CD4-positive, alpha-beta T cell treated with Interleukin-10 for 1 hour (primary cell): ENCODE measurements at regions not wholly inside any gene's neighbourhood (a gene's known extent, or its start where the extent isn't known, plus 50 kb on each side); places are given as distances from the start of the nearest gene placed in this dataset.
A peak's percentile ranks its signal among the peaks of the same experiment; 100 is the strongest.
"Not testable (repeated sequence)": the region's sequence is repeated elsewhere in the genome, so short reads cannot be mapped to it uniquely, and the experiment has no call there.

Experiments used
- DNase-seq: peaks from one replicate; pipeline ENCODE4 v3.0.0-alpha.2; 2020

- DNase-seq: no peak
Measured at GRCh38 chr3:14252321-14253021, 73.9 kb downstream of the LSM3 start.

DNA sequence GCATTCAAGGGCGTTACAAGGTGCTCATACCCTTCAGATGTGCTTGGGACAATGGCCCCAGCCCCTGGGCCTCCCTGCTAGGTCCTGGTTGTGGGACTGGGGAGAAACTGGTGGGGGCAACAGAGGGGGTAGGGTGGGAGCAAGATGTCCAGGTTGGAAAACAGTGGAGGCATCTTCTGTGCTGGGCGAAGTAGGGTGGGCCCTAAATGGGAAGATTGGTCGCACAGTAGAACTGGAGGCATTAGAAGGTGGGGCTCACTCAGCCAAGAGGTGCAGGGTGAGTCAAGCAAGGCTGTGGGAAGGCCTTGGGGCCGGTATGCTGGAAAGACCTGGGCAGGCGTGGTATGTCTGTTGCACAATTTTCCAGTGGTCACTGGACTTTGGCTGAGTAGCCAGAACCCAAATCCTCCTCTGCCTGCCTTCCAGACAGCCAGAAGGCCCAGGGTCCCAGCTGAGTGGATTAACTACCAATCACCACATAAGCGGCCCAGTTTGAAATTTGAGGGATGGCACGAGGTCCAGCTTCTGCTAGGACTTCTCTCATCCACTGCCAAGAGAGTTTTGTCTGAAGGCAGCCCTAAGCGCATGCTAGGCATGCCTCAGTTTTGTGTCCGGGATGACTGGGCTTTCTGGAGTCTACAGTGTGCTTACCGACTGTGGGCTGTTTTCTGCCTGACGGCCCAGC is 74.5 kb downstream of the LSM3 start:
- no peak for DNase-seq

GRCh38 chr3:14253707-14254382 is 75.2 kb downstream of the LSM3 start:
- no peak for DNase-seq

- DNase-seq: no peak
Measured at GRCh38 chr3:14254812-14255702, 76.4 kb downstream of the LSM3 start.

DNA sequence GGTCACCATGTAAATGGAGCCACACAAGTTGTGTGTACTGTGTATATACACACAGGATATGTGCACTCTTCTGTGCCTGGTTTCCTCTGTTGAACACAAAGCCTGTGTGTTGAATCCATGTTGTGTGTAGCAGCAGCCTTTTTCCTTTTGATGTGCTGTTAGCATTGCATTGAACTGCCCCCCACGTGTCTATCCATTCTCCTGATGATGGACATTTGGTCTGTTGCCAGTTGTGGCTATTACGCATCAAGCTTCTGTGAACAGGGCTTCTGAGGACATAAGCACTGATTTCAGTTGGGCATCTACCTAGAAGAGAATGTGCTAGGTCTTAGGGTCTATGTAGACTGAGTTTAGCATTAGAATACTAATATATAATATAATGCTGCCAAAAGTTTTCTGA is 77.4 kb downstream of the LSM3 start:
- no peak for DNase-seq

- no peak for DNase-seq
Measured at GRCh38 chr3:14256561-14257342, 78.1 kb downstream of the LSM3 start.

DNA sequence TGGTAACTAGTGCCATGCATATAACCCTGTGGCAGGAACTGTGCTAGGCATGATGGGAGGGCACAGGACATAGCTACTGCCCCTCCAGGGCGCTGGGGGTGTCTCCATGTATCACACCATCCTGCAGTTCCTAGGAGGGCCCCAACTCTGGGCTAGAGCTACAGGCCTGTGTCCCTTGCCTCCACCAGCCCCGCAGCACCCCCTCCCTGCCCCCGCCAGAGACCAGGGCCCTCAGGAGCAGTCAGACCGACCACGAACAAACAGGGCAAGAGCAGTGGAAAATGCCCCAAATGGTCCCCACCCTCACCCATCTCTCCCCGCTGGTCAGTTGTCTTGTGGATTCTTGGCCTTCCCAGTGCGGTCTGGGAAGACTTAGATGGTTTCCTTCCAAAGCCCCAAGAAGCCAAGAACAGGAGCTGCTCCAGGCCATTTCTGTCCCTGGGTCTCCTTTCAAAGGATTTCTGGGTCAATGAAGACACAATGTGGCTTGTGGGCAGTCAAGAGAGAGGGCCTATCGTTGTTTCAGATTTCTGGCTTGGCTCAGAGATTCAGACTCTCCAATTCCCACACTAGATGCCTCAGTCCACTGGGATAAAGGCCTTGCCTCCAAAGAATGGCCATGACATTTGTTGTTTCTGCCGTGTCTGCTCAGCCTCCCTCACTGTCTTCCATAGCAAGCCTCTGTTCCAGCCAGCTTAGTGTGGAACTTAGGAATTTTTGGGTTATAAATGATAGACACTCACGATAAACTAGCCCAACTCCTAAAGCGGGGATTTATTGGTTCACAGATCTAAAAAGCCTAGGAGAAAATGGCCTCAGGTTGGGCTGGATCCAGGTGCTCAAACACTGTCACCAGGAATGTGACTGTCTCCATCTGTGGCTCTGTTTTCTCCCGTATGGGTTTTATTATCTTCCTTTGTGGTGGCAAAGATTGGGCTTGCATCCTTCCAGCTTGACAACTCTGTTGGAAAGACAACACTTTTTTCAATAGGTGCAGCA is 80.6 kb downstream of the LSM3 start:
- no peak for DNase-seq

DNA sequence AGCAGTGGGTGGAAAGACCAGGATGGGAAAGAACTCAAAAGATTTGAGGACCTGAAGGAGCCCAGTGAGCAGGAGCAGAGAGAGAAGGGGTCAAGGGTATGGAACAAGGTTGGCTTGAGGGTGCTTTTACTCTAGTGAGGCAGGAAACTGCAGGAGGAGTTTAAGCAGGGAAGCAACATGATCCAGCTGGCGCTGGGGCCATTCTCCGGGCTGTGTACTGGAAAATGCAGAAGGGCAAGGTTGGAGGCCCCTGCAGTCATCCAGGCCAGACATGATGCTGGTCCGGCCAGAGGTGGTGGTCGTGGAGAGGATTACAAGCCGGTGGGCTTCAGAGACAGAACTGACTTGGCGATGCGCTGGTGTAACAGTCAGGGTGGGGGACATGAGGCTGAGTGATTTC is 81.8 kb downstream of the LSM3 start:
- no peak for DNase-seq

GRCh38 chr3:14261229-14261628 is 82.6 kb downstream of the LSM3 start:
- DNase-seq: peak; percentile 74

- no peak for DNase-seq
Measured at GRCh38 chr3:14262212-14262611, 83.6 kb downstream of the LSM3 start.

DNA sequence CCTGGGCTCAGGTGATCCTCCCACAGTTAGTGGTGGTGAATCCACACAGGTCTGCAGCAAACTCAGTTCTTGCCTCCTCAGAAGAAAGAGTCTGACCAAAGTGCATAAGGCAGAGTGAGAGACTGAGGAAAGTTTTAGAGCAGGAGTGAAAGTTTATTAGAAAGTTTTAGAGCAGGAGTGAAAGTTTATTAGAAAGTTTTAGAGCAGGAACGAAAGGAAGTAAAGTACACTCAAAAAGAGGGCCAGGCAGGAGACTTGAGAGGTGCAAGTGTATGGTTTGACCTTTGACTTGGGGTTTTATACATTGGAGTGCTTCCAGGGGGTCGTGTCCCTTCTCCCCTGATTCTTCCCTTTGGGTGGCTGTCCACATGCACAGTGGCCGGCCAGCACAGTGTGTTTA is 84.2 kb downstream of the LSM3 start:
- no peak for DNase-seq

GRCh38 chr3:14263317-14264005 is 84.8 kb downstream of the LSM3 start:
- DNase-seq: no peak

DNA sequence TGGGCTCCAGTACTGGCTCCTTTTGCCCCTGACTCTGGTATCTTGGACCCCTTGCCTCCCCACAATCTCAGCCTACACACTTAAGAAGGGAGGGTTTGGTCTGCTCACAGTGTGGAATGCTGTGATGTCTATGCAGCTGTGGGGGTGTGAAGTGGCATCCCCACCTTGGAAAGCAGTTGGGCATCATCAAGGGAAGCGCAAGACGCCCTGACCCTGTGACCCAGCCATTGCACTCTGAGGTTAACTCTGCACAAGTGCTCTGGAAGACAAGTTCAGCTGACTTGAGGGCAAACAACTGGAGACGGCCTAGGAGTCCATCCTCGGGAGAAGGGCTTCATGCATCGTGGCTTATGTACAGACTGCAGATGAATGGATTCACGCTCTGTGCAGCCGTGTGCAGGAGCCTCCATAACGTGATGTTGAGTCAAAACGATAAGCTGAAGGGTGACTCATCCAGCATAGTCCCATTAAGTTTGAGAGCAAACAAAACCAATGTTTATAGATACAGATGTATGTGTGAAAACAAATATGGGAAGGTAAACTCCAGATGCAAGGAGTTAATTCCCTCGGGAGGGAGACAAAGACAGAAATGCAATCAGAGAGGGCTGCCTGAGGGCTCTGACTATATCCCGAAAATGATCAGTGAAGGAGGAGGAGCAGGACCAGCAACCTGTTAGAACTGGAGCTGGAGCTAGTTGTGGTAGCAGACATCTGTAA is 86.8 kb downstream of the LSM3 start:
- DNase-seq: no peak

DNA sequence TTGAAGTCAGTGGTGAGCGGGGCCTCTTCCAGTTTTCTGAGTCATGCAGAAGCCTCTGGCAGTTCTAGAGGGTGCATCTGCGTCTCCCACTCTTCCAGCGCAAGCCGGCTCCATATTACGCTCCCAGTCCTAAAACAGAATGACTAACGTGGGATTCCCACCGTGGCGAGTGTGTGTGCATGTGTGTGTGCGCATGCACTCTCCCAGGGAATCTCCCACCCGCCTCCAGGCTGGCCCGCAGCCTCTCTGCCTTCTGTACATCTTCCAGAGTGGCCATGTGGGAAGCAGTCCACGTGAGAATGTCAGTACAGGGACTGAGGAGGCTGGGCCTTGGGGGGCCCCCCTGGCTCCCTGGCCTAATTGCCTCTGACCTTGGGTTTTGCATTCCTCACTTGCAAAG is 87.7 kb downstream of the LSM3 start:
- DNase-seq: no peak

DNA sequence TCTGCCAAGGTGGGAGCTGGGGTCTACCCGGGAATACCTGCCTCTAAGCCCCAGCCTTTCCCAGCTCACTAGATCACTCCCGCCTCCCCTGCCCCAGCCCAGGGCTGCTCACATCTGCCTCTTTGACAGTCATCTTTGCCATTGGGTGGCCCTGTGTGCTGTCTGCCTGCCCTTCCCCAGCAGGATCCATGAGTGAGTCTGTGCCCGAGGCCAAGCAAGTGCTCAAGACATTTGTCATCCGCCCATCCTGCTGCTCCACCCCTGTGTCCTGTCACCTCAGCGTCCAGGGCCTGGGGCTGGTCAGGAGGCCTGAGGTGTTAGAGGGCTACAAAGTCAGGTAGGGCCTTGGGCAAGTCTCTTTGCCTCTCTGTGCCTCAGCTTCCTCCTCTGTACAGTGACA is 89.4 kb downstream of the LSM3 start:
- no peak for DNase-seq

DNA sequence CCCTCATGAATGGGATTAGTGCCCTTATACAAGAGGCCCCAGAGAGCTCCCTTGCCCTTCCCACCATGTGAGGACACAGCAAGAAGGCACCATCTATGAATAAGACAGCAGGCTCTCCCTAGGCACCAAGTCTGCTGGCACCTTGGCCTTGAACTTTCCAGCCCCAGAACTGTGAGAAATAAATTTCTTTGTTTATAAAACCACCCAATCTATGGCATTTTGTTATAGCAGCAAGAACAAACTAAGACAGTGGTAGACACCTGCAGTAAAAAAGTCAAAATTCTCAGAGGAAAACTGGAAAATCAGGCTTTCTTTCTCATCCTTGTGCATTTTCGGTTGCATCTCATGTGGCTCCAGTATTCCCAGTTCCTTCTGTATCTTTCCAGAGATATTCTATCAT is 90.3 kb downstream of the LSM3 start:
- DNase-seq: no peak

GRCh38 chr3:14272041-14272958 is 93.7 kb downstream of the LSM3 start:
- DNase-seq: not testable (repeated sequence)

GRCh38 chr3:14272959-14273560 is 94.4 kb downstream of the LSM3 start:
- DNase-seq: not testable (repeated sequence)
